Astrocyte of the cerebellum (primary cell): ENCODE measurements at regions not wholly inside any gene's neighbourhood (a gene's known extent, or its start where the extent isn't known, plus 50 kb on each side); places are given as distances from the start of the nearest gene placed in this dataset.

ENCODE experiments used
- DNase-seq: peaks from one replicate; pipeline ENCODE4 v3.0.0-alpha.2; 2011; ENCODE audit warnings: low read depth
- H3K4me3 ChIP-seq: 2 replicates; pipeline ENCODE4 v1.5.1; 2011; ENCODE audit warnings: mild to moderate bottlenecking, low read depth, low read length, moderate library complexity
- in situ Hi-C: cut with HindIII; loops from 2 replicates; pipeline ENCODE4 v1.10.0; 2017; ENCODE audit warnings: low sequenced_read_pairs
- TF ChIP-seq, protein P1 (sequence below): IDR thresholded peaks from 2 replicates; pipeline ENCODE4 v1.5.1; 2012; ENCODE audit warnings: low read length, low read depth, moderate library complexity, mild to moderate bottlenecking; ENCODE audit errors: missing control alignments

DNA sequence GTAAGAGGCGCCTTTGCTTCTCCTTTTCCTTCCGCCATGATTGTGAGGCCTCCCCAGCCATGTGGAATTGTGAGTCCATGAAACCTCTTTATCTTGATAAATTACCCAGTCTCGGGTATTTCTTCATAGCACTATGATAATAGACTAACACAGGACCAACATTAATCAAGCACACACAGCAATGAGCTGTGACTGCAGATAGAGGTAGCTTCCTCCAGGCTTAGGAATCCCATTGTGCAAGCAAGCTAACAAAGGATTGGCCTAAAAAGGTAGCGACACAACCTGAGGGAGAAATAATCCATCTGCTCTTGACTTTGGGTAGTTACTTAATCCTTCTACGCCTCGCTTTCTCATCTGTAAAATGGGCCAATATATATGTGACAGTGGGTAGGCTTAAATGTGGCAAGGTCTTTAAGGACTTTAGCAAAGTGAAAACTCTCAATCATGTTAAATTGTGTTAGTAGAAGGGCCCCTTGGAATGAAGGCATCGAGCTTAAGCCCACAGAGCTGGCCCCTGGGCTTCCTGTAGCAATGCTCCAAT, 393.6 kb downstream of the SOX9 start:
- no peak for DNase-seq
- H3K4me3 ChIP-seq, result no peak overlapping the region
- in situ Hi-C loops, result no loop called here
- TF ChIP-seq, protein P1, sequence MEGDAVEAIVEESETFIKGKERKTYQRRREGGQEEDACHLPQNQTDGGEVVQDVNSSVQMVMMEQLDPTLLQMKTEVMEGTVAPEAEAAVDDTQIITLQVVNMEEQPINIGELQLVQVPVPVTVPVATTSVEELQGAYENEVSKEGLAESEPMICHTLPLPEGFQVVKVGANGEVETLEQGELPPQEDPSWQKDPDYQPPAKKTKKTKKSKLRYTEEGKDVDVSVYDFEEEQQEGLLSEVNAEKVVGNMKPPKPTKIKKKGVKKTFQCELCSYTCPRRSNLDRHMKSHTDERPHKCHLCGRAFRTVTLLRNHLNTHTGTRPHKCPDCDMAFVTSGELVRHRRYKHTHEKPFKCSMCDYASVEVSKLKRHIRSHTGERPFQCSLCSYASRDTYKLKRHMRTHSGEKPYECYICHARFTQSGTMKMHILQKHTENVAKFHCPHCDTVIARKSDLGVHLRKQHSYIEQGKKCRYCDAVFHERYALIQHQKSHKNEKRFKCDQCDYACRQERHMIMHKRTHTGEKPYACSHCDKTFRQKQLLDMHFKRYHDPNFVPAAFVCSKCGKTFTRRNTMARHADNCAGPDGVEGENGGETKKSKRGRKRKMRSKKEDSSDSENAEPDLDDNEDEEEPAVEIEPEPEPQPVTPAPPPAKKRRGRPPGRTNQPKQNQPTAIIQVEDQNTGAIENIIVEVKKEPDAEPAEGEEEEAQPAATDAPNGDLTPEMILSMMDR, result no peak

DNA sequence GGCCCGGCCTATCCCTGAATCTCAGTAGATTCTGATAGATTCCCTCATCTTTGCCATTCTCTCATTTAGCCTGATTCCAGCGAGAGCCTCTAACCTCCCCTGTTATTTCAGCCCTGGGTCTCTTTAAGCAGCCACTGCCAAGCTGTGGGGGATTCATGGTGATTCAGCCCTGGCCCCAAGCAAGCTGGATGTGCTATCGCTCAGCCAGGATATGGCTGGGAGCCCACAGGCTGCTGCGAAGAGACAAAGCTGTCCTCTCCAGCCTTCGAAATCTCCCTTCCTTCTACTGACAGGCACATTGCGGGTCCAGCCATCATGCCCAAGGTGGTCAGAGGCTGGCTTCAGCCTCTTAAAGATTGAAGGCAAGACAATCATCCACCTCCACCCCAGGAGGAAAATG, 394.1 kb downstream of the SOX9 start:
- peak overlapping the region; percentile 17 for H3K4me3 ChIP-seq
- TF ChIP-seq, protein P1, result no peak
- DNase-seq, result peak; percentile 86
- in situ Hi-C loops, result no loop called here

DNA sequence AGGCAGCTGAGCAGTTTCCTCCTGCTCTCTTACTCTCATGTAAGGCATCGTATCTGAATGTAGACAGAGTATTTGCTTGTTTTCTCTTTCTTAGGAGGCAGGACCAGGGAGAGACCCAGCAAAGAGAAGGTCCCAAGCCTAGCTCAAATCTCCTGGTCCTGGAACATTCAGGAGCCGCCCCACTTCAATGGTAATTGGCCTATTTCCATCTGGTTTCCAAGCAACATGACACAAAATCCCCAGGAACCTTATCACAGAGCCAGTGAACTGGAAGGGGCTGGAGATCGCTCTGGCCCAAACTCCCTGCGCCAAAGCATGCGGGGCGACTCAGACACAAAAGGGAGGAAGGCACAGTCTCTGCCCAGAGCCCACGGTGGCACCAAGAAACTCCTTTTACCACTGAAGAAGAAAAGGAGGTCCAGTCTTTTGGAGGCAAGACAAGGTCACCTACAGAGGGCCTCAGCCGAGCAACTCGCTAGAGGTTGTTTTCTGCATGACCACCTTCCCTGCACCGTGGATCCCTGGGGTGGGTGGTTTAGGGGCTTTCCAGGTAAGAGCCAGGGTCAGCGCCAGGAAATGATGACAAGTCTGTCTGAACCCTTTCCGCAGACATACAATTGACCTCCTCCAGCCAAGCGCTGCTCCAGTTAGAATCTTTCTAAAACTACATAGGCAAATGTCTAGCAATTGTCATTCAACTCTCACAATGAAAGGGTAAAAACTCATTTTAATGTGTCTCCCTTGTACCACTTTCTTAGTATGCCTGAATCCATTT, 394.7 kb downstream of the SOX9 start:
- in situ Hi-C loops, result no loop called here
- TF ChIP-seq, protein P1, result peak; percentile 5
- H3K4me3 ChIP-seq, result peak overlapping the region; percentile 17
- peak; percentile 63 for DNase-seq

DNA sequence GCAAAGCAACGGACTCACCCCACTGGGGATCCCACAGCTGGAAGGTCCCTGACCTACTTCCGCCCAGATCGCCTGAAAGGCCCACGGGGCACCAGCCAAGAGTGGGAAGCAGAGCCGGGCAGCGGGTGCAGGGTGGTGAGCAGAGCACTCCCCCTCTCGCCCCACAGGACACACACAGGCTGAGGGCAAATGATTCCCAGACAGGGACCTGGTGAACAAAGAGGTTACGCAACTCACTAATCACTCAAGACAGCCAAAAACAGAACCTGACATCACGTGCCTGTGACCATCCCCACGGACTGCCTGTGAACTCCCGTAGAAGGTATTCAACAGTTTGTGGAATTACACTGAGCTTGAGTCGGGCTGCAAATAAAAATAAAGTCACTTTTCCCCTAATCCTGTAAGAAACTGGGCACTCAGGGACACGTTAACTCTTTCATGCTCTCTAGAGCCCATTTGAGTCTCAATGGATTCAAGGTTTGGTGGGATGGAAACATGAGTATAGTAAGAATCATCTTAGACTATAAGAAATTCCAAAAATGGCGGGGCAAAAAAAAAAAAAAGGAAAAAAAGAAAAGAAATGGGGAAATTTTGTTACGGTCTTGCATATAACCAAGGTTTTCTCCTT, 396.1 kb downstream of the SOX9 start:
- no peak overlapping the region for H3K4me3 ChIP-seq
- DNase-seq, result no peak
- TF ChIP-seq, protein P1, result no peak
- in situ Hi-C loops, result no loop called here

DNA sequence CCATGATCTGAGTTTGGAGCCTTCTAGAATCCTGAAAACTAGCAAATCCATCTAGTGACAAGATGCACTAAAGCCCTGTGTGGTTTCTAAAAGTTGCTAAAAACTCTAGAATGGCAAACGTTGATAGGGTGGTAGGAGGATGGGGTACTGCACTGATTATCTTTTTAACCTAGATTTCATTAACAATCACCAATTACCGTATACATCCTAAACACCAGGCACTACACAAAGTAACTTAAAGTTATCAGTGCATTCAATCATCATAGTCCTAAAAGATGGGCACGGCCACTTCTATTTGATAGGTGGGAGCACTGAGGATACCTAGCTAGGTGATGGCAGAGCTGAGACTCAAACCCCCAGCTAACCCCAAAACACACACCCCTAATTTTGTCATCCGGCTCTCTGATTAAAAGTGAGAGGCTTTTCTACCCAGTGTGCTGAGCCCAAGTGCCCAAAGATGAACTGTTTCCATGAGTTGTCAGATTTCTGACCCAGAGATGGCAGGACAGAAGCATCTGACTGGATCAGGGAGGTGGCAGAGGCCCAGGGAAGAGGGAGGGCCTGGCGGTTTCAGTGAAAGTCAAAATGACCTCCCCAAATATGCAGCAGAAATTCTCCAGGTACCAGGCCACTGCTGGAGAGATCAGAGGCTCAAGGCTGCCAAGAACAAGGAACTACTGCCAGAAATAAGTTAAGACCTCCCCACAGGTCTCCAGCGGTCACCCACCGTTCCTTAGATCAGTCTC, 396.8 kb downstream of the SOX9 start:
- no peak for DNase-seq
- TF ChIP-seq, protein P1, result no peak
- no peak overlapping the region for H3K4me3 ChIP-seq
- in situ Hi-C loops, result no loop called here

DNA sequence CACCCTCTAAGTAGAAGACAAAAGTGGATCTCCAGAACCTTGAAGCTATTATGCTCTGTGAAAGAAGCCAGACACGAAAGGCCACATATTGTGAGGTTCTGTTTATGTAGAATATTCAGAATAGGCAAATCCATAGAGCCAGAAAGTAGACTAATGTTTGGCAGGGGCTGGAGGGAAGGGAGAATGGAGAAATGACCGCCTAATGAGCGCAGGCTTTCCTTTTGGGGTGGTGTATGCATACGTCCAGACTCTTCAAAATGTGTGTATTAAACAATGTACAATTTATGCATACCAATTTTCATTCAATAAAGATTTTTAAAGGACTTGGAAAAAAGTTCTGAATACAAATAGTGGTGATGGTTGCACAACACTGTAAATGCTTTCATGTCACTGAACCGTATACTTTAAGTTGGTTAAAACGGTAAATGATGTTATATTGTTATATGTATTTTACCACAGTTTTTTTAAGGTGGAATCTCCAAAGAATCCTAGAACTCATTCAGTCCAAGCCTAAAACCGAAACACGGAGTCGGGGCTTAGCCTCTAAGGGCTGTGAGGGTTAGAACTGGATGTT, 397.4 kb downstream of the SOX9 start:
- no peak overlapping the region for H3K4me3 ChIP-seq
- in situ Hi-C loops, result no loop called here
- TF ChIP-seq, protein P1, result no peak
- no peak for DNase-seq
